ENCODE measurements at regions not wholly inside any gene's neighbourhood (a gene's known extent, or its start where the extent isn't known, plus 50 kb on each side); places are given as distances from the start of the nearest gene placed in this dataset.

- Histone ChIP-seq H2BK12ac (ENCODE audit: insufficient read length, low read depth, low read length) (no peak overlapping the region), H3K9me3 (ENCODE audit: control insufficient read depth, low read depth, low read length) (no peaks in the 10 kb centered on the region), H4K8ac (replicated peaks; ENCODE audit: insufficient read length, low read depth, low read length) (no peak overlapping the region), H3K9ac (ENCODE audit: extremely low read depth, insufficient read length, low read length) (no peak overlapping the region), H2BK15ac (ENCODE audit: low read depth, low read length) (no peak overlapping the region), H3K56ac (ENCODE audit: insufficient read length, low read depth, low read length) (no peak overlapping the region), H3K79me2 (ENCODE audit: insufficient read depth, low read length) (no peaks in the 10 kb centered on the region), H3K27ac (ENCODE audit: insufficient read length, low read depth, low read length) (no peak overlapping the region), H4K20me1 (ENCODE audit: control insufficient read depth, insufficient read depth, insufficient read length) (no peaks in the 10 kb centered on the region), H2AFZ (ENCODE audit: low read length) (no peak overlapping the region), H2BK20ac (ENCODE audit: low read depth, low read length, poor library complexity, severe bottlenecking) (no peak overlapping the region), H3K18ac (ENCODE audit: insufficient read length, low read depth, low read length) (no peak overlapping the region), H3K4ac (ENCODE audit: low read depth, low read length) (no peak overlapping the region), H3T11ph (ENCODE audit: low read length) (no peak overlapping the region), H3K27me3 (ENCODE audit: insufficient read depth, low read length) (no peaks in the 10 kb centered on the region), H2BK120ac (ENCODE audit: low read depth, low read length, poor library complexity, severe bottlenecking) (no peak overlapping the region), H3K14ac (ENCODE audit: insufficient read depth, low read length) (no peak overlapping the region), H2BK5ac (ENCODE audit: insufficient read length, low read length) (no peak overlapping the region), H3K4me2 (ENCODE audit: insufficient read depth, insufficient read length, low read length) (no peak overlapping the region), H2AK5ac (ENCODE audit: insufficient read length, low read length) (no peak overlapping the region), H4K5ac (ENCODE audit: insufficient read length, low read depth, low read length) (no peak overlapping the region), H4K91ac (ENCODE audit: insufficient read length, low read depth, low read length) (no peak overlapping the region), H3K4me1 (ENCODE audit: insufficient read depth, low read length) (no peaks in the 10 kb centered on the region), H3K79me1 (ENCODE audit: insufficient read depth, low read depth, low read length, poor library complexity, severe bottlenecking) (no peaks in the 10 kb centered on the region), H3K23me2 (ENCODE audit: insufficient read length, low read depth, low read length, poor library complexity, severe bottlenecking) (no peaks in the 10 kb centered on the region), H3K23ac (ENCODE audit: insufficient read length, low read depth, low read length) (no peak overlapping the region)
- H3K9me3 Mint-ChIP-seq, result no peaks in the 10 kb centered on the region
- DNase-seq, result no peak
- H3K4me3 Mint-ChIP-seq, result no peak overlapping the region
- 0 out of 2 replicates have a peak, but pooled peaks cover 1% of the 10 kb centered on the region for H3K27me3 Mint-ChIP-seq (ENCODE audit: low read depth)
- TF ChIP-seq CTCF (conservative IDR thresholded peaks at IDR 0.05), result no peak
- no CpG with 5 or more reads among the region's 8 CpGs for WGBS (ENCODE audit: extremely low coverage, insufficient read length, low lambda C conversion rate)
- no peak overlapping the region for H3K27ac Mint-ChIP-seq
- no peaks in the 10 kb centered on the region for H3K4me1 Mint-ChIP-seq
- H3K36me3 Mint-ChIP-seq (ENCODE audit: insufficient read depth in 1 of 3, low read depth in 3 of 3), result no peaks in the 10 kb centered on the region
These were observed 90.5 kb upstream of the TBX18 start for GRCh38 chr6:84854811-84855400.

Data from H9 (cell line).